ENCODE measurements at regions not wholly inside any gene's neighbourhood (a gene's known extent, or its start where the extent isn't known, plus 50 kb on each side); places are given as distances from the start of the nearest gene placed in this dataset.

DNA sequence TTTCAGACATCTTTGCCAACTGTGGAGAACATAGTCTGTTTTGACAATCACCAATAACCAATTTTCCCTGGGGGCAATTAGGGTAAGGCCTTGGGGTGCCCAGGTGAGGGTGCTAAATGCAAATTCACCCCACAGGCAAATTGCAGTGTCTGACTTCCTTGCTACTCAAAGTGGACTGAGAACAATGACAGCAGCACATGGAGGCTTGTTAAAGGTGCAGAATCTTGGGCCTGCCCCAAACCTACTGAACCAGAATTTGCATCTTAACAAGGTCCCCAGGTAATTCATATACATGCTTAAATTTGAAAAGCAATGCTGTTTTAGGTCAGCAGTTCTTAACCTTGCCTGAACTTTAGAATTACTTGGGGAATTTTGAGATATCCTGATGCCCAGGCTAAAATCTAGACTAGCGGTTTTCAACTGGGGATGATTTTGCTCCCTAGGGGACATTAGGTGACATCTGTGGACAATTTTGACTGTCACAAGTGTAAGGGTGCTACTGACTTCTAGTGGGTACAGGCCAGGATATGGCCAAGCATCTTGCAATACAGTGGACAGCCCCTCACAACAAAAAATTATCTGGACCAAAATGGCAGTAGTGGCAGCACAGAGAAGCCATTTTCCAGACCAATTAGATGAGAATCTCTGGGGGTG, 80.2 kb upstream of the GCFC2 start:
- no peak for DNase-seq

GRCh38 chr2:75790121-75790813, 79.6 kb upstream of the GCFC2 start:
- no peak for DNase-seq

DNA sequence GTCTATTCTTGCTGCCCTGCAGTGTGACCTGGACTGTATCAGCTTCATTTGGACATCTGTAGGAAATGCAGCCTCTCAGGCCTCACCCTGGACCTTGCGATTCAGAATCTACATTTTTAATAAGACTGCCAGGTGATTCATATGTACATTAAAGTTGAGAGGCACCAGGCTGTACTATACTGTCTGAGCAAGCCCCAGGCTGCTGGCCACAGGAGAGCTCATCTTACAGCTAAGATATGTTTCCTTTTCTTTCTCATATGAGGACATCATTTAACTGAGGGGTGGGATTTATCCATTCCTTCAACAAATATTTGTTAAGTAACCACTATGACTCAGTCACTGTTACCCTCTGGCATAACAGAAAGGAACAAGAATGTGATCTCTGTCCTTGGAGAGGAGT, 78.2 kb upstream of the GCFC2 start:
- DNase-seq, result no peak

DNA sequence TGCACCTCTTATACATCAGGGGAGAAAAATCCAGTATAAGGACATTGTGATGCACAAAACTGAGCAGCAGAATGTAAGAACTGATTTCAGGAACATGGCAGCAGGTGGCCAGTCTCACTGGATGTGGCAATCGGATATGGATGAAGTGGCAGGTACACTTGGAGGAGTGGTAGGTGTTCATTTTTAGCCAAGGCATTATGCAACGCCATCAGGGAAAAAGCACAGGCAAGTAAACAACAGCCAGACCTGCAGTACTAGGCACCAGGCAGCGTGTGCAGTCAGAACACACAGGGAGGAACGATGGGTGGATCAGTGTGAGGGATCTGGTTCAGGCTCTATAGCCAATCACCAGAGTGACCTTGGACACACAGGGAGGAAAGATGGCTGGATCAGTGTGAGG, 77.4 kb upstream of the GCFC2 start:
- DNase-seq, result no peak

- peak; percentile 26 for DNase-seq
Measured at GRCh38 chr2:75787532-75788132, 76.9 kb upstream of the GCFC2 start.

DNA sequence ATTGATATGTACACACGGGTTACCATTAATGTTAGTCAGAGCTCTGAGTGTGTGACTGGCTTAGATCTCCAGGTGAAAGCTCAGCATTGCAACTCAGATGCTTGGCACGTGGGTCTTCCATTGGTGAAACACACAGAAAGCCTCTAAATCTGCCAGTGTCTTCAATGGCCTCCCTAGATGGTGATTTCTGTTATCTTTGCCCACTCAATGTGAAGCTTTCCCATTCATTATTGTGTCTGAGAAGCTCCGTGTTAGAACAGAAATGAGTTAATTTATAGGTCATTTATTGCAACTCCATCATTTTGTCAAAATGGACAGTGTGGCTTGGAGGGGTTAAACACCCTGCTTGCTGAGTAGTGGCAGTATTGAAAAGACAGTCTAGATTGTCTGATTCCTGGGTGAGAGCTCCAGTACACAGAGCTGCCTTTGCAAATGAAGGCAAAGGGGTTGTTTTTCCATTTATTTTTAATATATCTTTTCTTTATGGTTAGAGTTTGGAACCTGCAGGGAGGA, 64.7 kb upstream of the GCFC2 start:
- no peak for DNase-seq

- DNase-seq, result no peak
Measured at GRCh38 chr2:75772908-75773630, 62.4 kb upstream of the GCFC2 start.

DNA sequence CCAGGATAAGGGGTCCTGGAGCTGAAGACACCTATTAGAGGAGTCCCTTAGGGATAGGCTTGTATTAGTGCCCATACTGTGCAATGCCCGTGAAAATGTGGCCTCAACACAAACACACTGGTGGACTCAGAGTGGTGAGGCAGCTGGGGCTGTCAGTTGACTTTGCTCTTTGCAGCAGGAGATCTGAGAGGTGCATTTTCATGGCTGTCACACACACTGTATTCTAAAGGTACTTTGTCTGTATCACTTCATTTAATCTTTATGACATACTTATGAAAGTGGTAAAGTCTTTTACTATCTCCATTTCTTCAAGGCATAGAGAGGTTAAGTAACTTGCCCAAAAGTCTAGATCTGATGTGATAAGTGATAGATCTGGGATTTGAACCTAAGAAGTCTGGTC, 55.1 kb upstream of the GCFC2 start:
- no peak for DNase-seq

- no peak for DNase-seq
Measured at GRCh38 chr2:75764611-75765010, 53.9 kb upstream of the GCFC2 start.

Data from DMS153 (cell line).